HepG2 (cell line): ENCODE measurements at regions not wholly inside any gene's neighbourhood (a gene's known extent, or its start where the extent isn't known, plus 50 kb on each side); places are given as distances from the start of the nearest gene placed in this dataset.

Experiments
- NR3C1 ChIP-seq: sonication (generic); formaldehyde crosslinking; IDR thresholded peaks from 2 replicates; pipeline ENCODE4 v1.4.0; 2020; ENCODE audit warnings: missing genetic modification reagents
- PHF8 ChIP-seq: sonication (generic); formaldehyde crosslinking; IDR thresholded peaks from 2 replicates; pipeline ENCODE4 v1.5.0; 2020; ENCODE audit warnings: missing genetic modification reagents
- RFX5 ChIP-seq: IDR thresholded peaks from 2 replicates; pipeline ENCODE4 v1.6.1; 2011; ENCODE audit warnings: low read depth, low read length, improper control_type of control experiment
- ZNF12 ChIP-seq: sonication (generic); formaldehyde crosslinking; IDR thresholded peaks from 2 replicates; pipeline ENCODE4 v1.5.0; 2020; ENCODE audit warnings: missing genetic modification reagents
- TF ChIP-seq, protein P1 (sequence below): sonication (generic); formaldehyde crosslinking; IDR thresholded peaks from 2 replicates; pipeline ENCODE4 v1.4.0; 2020; ENCODE audit warnings: mild to moderate bottlenecking, missing genetic modification reagents
- TF ChIP-seq, protein P2 (sequence below): IDR thresholded peaks from 2 replicates; pipeline ENCODE4 v1.6.1; 2016; ENCODE audit warnings: mild to moderate bottlenecking, missing biosample characterization, missing genetic modification reagents
- TF ChIP-seq, protein P3 (sequence below): sonication (generic); formaldehyde crosslinking; IDR thresholded peaks from 2 replicates; pipeline ENCODE4 v1.4.0; 2020; ENCODE audit warnings: mild to moderate bottlenecking, low read depth, missing genetic modification reagents

DNA sequence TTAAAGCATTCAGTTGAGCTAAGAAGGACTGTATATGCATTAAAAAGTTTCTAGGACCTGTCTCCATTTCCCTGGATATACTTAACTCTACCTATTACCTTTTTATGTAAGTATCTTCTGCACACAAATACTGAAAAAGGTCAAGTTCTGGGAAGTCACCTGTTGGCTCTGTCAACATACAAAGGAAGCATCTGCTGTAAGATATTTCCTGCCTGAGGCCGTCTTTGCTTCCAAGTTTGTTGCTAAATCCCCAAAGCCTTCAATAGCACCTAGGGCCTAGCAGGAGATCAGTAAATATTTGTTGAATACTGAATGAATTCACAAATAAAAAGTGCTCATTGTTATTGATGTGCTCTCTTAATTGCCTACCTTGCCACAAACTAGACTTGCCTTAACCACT is 188.4 kb downstream of the DUSP6 start:
- TF ChIP-seq RFX5, result no peak
- TF ChIP-seq PHF8, result no peak
- TF ChIP-seq, protein P1, sequence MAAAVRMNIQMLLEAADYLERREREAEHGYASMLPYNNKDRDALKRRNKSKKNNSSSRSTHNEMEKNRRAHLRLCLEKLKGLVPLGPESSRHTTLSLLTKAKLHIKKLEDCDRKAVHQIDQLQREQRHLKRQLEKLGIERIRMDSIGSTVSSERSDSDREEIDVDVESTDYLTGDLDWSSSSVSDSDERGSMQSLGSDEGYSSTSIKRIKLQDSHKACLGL, result no peak
- TF ChIP-seq, protein P2, sequence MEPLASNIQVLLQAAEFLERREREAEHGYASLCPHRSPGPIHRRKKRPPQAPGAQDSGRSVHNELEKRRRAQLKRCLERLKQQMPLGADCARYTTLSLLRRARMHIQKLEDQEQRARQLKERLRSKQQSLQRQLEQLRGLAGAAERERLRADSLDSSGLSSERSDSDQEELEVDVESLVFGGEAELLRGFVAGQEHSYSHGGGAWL (CRISPR knock-in tag), result no peak
- TF ChIP-seq, protein P3, sequence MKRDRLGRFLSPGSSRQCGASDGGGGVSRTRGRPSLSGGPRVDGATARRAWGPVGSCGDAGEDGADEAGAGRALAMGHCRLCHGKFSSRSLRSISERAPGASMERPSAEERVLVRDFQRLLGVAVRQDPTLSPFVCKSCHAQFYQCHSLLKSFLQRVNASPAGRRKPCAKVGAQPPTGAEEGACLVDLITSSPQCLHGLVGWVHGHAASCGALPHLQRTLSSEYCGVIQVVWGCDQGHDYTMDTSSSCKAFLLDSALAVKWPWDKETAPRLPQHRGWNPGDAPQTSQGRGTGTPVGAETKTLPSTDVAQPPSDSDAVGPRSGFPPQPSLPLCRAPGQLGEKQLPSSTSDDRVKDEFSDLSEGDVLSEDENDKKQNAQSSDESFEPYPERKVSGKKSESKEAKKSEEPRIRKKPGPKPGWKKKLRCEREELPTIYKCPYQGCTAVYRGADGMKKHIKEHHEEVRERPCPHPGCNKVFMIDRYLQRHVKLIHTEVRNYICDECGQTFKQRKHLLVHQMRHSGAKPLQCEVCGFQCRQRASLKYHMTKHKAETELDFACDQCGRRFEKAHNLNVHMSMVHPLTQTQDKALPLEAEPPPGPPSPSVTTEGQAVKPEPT, result no peak
- TF ChIP-seq ZNF12 (CRISPR knock-in tag), result no peak
- no peak for TF ChIP-seq NR3C1 (CRISPR knock-in tag)
